ENCODE measurements at regions not wholly inside any gene's neighbourhood (a gene's known extent, or its start where the extent isn't known, plus 50 kb on each side); places are given as distances from the start of the nearest gene placed in this dataset.

DNA sequence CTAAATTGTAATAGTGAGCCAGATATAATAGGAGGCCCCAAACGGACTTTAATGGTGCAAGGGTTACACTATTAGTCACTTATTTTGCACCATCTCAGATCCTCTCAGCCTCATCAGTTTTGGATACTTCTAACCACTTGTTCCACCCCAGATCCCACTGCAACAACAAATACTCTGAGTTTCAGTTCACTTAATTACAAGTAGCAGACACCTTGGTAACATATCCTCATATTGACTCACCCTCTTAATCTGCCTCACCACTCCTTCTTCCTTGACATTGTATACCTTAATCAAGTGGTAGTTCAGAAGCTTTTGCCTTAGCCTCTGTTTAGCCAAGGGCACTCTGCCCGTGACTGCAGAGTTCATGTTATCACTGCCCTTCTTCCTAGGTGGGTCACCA lies 256.1 kb upstream of the UBASH3B start:
- TF ChIP-seq ZC3H11A (IDR thresholded peaks at IDR 0.05) (no peak), ESRRA (IDR thresholded peaks at IDR 0.05; ENCODE audit: borderline replicate concordance, low read length) (no peak), JUNB (IDR thresholded peaks at IDR 0.05) (no peak), RFX5 (IDR thresholded peaks at IDR 0.05) (no peak), CHD2 (IDR thresholded peaks at IDR 0.05; ENCODE audit: low read length, partially characterized antibody) (no peak), TP53 (CRISPR knock-in tag; IDR thresholded peaks at IDR 0.05) (no peak), POLR2AphosphoS2 (conservative IDR thresholded peaks at IDR 0.05; ENCODE audit: low read length) (no peak), NFE2L2 (conservative IDR thresholded peaks at IDR 0.05; ENCODE audit: low read length) (no peak), POLR2A (IDR thresholded peaks at IDR 0.05; ENCODE audit: low read length) (no peak)
- TF ChIP-seq, protein P1, sequence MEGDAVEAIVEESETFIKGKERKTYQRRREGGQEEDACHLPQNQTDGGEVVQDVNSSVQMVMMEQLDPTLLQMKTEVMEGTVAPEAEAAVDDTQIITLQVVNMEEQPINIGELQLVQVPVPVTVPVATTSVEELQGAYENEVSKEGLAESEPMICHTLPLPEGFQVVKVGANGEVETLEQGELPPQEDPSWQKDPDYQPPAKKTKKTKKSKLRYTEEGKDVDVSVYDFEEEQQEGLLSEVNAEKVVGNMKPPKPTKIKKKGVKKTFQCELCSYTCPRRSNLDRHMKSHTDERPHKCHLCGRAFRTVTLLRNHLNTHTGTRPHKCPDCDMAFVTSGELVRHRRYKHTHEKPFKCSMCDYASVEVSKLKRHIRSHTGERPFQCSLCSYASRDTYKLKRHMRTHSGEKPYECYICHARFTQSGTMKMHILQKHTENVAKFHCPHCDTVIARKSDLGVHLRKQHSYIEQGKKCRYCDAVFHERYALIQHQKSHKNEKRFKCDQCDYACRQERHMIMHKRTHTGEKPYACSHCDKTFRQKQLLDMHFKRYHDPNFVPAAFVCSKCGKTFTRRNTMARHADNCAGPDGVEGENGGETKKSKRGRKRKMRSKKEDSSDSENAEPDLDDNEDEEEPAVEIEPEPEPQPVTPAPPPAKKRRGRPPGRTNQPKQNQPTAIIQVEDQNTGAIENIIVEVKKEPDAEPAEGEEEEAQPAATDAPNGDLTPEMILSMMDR (IDR thresholded peaks at IDR 0.05) = no peak
- TF ChIP-seq, protein P2, sequence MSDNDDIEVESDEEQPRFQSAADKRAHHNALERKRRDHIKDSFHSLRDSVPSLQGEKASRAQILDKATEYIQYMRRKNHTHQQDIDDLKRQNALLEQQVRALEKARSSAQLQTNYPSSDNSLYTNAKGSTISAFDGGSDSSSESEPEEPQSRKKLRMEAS (IDR thresholded peaks at IDR 0.05) = no peak

Measured in A549 (cell line).